ENCODE measurements at regions not wholly inside any gene's neighbourhood (a gene's known extent, or its start where the extent isn't known, plus 50 kb on each side); places are given as distances from the start of the nearest gene placed in this dataset.
A peak's percentile ranks its signal among the peaks of the same experiment; 100 is the strongest.

- no peaks in the 10 kb centered on the region for H3K36me3 ChIP-seq (ENCODE audit: control insufficient read depth in 2 of 2, insufficient read depth in 2 of 2, low read length in 2 of 2)
- no peak overlapping the region for H3K27ac ChIP-seq (ENCODE audit: low read length)
- no peaks in the 10 kb centered on the region for H3K27me3 ChIP-seq (ENCODE audit: control insufficient read depth in 1 of 2, insufficient read depth in 2 of 2, low read length in 2 of 2)
- H3K9ac ChIP-seq (ENCODE audit: low read length in 2 of 2): no peak overlapping the region
- H3K4me1 ChIP-seq (ENCODE audit: control insufficient read depth, insufficient read depth, low read length): no peaks in the 10 kb centered on the region
- H3K9me3 ChIP-seq (ENCODE audit: control insufficient read depth in 2 of 2, low read length in 2 of 2): no peaks in the 10 kb centered on the region
- H3K4me3 ChIP-seq (ENCODE audit: low read length in 2 of 2): no peak overlapping the region
Measured at GRCh38 chr6:164124986-164125385, 710.5 kb downstream of the QKI start.

GRCh38 chr6:164124473-164124872, 710.0 kb downstream of the QKI start:
- Histone ChIP-seq H3K4me3 (ENCODE audit: low read length in 2 of 2) (no peak overlapping the region), H3K27ac (ENCODE audit: low read length) (no peak overlapping the region), H3K36me3 (ENCODE audit: control insufficient read depth in 2 of 2, insufficient read depth in 2 of 2, low read length in 2 of 2) (no peaks in the 10 kb centered on the region), H3K9ac (ENCODE audit: low read length in 2 of 2) (no peak overlapping the region), H3K9me3 (ENCODE audit: control insufficient read depth in 2 of 2, low read length in 2 of 2) (no peaks in the 10 kb centered on the region), H3K27me3 (ENCODE audit: control insufficient read depth in 1 of 2, insufficient read depth in 2 of 2, low read length in 2 of 2) (no peaks in the 10 kb centered on the region), H3K4me1 (ENCODE audit: control insufficient read depth, insufficient read depth, low read length) (no peaks in the 10 kb centered on the region)

GRCh38 chr6:164122109-164122508, 707.6 kb downstream of the QKI start:
- H3K4me3 ChIP-seq (ENCODE audit: low read length in 2 of 2): no peak overlapping the region
- H3K9me3 ChIP-seq (ENCODE audit: control insufficient read depth in 2 of 2, low read length in 2 of 2): no peaks in the 10 kb centered on the region
- no peaks in the 10 kb centered on the region for H3K27me3 ChIP-seq (ENCODE audit: control insufficient read depth in 1 of 2, insufficient read depth in 2 of 2, low read length in 2 of 2)
- no peak overlapping the region for H3K9ac ChIP-seq (ENCODE audit: low read length in 2 of 2)
- H3K4me1 ChIP-seq (ENCODE audit: control insufficient read depth, insufficient read depth, low read length): no peaks in the 10 kb centered on the region
- no peaks in the 10 kb centered on the region for H3K36me3 ChIP-seq (ENCODE audit: control insufficient read depth in 2 of 2, insufficient read depth in 2 of 2, low read length in 2 of 2)
- H3K27ac ChIP-seq (ENCODE audit: low read length): no peak overlapping the region

GRCh38 chr6:164121527-164121926, 707.0 kb downstream of the QKI start:
- no peaks in the 10 kb centered on the region for H3K4me1 ChIP-seq (ENCODE audit: control insufficient read depth, insufficient read depth, low read length)
- H3K4me3 ChIP-seq (ENCODE audit: low read length in 2 of 2): no peak overlapping the region
- H3K9me3 ChIP-seq (ENCODE audit: control insufficient read depth in 2 of 2, low read length in 2 of 2): no peaks in the 10 kb centered on the region
- no peaks in the 10 kb centered on the region for H3K36me3 ChIP-seq (ENCODE audit: control insufficient read depth in 2 of 2, insufficient read depth in 2 of 2, low read length in 2 of 2)
- H3K27me3 ChIP-seq (ENCODE audit: control insufficient read depth in 1 of 2, insufficient read depth in 2 of 2, low read length in 2 of 2): no peaks in the 10 kb centered on the region
- no peak overlapping the region for H3K27ac ChIP-seq (ENCODE audit: low read length)
- no peak overlapping the region for H3K9ac ChIP-seq (ENCODE audit: low read length in 2 of 2)

GRCh38 chr6:164114651-164115050, 700.1 kb downstream of the QKI start:
- no peaks in the 10 kb centered on the region for H3K27me3 ChIP-seq (ENCODE audit: control insufficient read depth in 1 of 2, insufficient read depth in 2 of 2, low read length in 2 of 2)
- no peaks in the 10 kb centered on the region for H3K4me1 ChIP-seq (ENCODE audit: control insufficient read depth, insufficient read depth, low read length)
- no peak overlapping the region for H3K27ac ChIP-seq (ENCODE audit: low read length)
- H3K36me3 ChIP-seq (ENCODE audit: control insufficient read depth in 2 of 2, insufficient read depth in 2 of 2, low read length in 2 of 2): no peaks in the 10 kb centered on the region
- no peaks in the 10 kb centered on the region for H3K9me3 ChIP-seq (ENCODE audit: control insufficient read depth in 2 of 2, low read length in 2 of 2)
- no peak overlapping the region for H3K9ac ChIP-seq (ENCODE audit: low read length in 2 of 2)
- H3K4me3 ChIP-seq (ENCODE audit: low read length in 2 of 2): no peak overlapping the region

- Histone ChIP-seq H3K4me3 (ENCODE audit: low read length in 2 of 2) (no peak overlapping the region), H3K9me3 (ENCODE audit: control insufficient read depth in 2 of 2, low read length in 2 of 2) (no peaks in the 10 kb centered on the region), H3K27ac (ENCODE audit: low read length) (no peak overlapping the region), H3K36me3 (ENCODE audit: control insufficient read depth in 2 of 2, insufficient read depth in 2 of 2, low read length in 2 of 2) (no peaks in the 10 kb centered on the region), H3K27me3 (ENCODE audit: control insufficient read depth in 1 of 2, insufficient read depth in 2 of 2, low read length in 2 of 2) (no peaks in the 10 kb centered on the region), H3K4me1 (ENCODE audit: control insufficient read depth, insufficient read depth, low read length) (no peaks in the 10 kb centered on the region), H3K9ac (ENCODE audit: low read length in 2 of 2) (no peak overlapping the region)
Measured at GRCh38 chr6:164114051-164114450, 699.5 kb downstream of the QKI start.

GRCh38 chr6:164113637-164114036, 699.1 kb downstream of the QKI start:
- no peak overlapping the region for H3K4me3 ChIP-seq (ENCODE audit: low read length in 2 of 2)
- H3K36me3 ChIP-seq (ENCODE audit: control insufficient read depth in 2 of 2, insufficient read depth in 2 of 2, low read length in 2 of 2): no peaks in the 10 kb centered on the region
- H3K9me3 ChIP-seq (ENCODE audit: control insufficient read depth in 2 of 2, low read length in 2 of 2): no peaks in the 10 kb centered on the region
- H3K27ac ChIP-seq (ENCODE audit: low read length): no peak overlapping the region
- H3K27me3 ChIP-seq (ENCODE audit: control insufficient read depth in 1 of 2, insufficient read depth in 2 of 2, low read length in 2 of 2): no peaks in the 10 kb centered on the region
- H3K4me1 ChIP-seq (ENCODE audit: control insufficient read depth, insufficient read depth, low read length): no peaks in the 10 kb centered on the region
- H3K9ac ChIP-seq (ENCODE audit: low read length in 2 of 2): no peak overlapping the region

- no peaks in the 10 kb centered on the region for H3K36me3 ChIP-seq (ENCODE audit: control insufficient read depth in 2 of 2, insufficient read depth in 2 of 2, low read length in 2 of 2)
- H3K4me1 ChIP-seq (ENCODE audit: control insufficient read depth, insufficient read depth, low read length): no peaks in the 10 kb centered on the region
- peak overlapping the region; percentile 19 to 40 for H3K4me3 ChIP-seq (ENCODE audit: low read length in 2 of 2)
- no peak overlapping the region for H3K9ac ChIP-seq (ENCODE audit: low read length in 2 of 2)
- no peaks in the 10 kb centered on the region for H3K27me3 ChIP-seq (ENCODE audit: control insufficient read depth in 1 of 2, insufficient read depth in 2 of 2, low read length in 2 of 2)
- no peaks in the 10 kb centered on the region for H3K9me3 ChIP-seq (ENCODE audit: control insufficient read depth in 2 of 2, low read length in 2 of 2)
- H3K27ac ChIP-seq (ENCODE audit: low read length): no peak overlapping the region
Measured at GRCh38 chr6:164109770-164110140, 695.2 kb downstream of the QKI start.

- Histone ChIP-seq H3K9me3 (ENCODE audit: control insufficient read depth in 2 of 2, low read length in 2 of 2) (no peaks in the 10 kb centered on the region), H3K4me3 (ENCODE audit: low read length in 2 of 2) (peak overlapping the region; percentile 19 to 40), H3K27me3 (ENCODE audit: control insufficient read depth in 1 of 2, insufficient read depth in 2 of 2, low read length in 2 of 2) (no peaks in the 10 kb centered on the region), H3K27ac (ENCODE audit: low read length) (no peak overlapping the region), H3K4me1 (ENCODE audit: control insufficient read depth, insufficient read depth, low read length) (no peaks in the 10 kb centered on the region), H3K9ac (ENCODE audit: low read length in 2 of 2) (no peak overlapping the region), H3K36me3 (ENCODE audit: control insufficient read depth in 2 of 2, insufficient read depth in 2 of 2, low read length in 2 of 2) (no peaks in the 10 kb centered on the region)
Measured at GRCh38 chr6:164108869-164109769, 694.6 kb downstream of the QKI start.

- Histone ChIP-seq H3K36me3 (ENCODE audit: control insufficient read depth in 2 of 2, insufficient read depth in 2 of 2, low read length in 2 of 2) (no peaks in the 10 kb centered on the region), H3K4me3 (ENCODE audit: low read length in 2 of 2) (no peak overlapping the region), H3K27ac (ENCODE audit: low read length) (no peak overlapping the region)
Measured at GRCh38 chr6:164108092-164108491, 693.6 kb downstream of the QKI start.

GRCh38 chr6:164107297-164107995, 692.9 kb downstream of the QKI start:
- Histone ChIP-seq H3K27me3 (ENCODE audit: control insufficient read depth in 1 of 2, insufficient read depth in 2 of 2, low read length in 2 of 2) (no peaks in the 10 kb centered on the region), H3K27ac (ENCODE audit: low read length) (no peak overlapping the region), H3K9ac (ENCODE audit: low read length in 2 of 2) (no peak overlapping the region), H3K9me3 (ENCODE audit: control insufficient read depth in 2 of 2, low read length in 2 of 2) (no peaks in the 10 kb centered on the region), H3K36me3 (ENCODE audit: control insufficient read depth in 2 of 2, insufficient read depth in 2 of 2, low read length in 2 of 2) (no peaks in the 10 kb centered on the region), H3K4me1 (ENCODE audit: control insufficient read depth, insufficient read depth, low read length) (no peaks in the 10 kb centered on the region), H3K4me3 (ENCODE audit: low read length in 2 of 2) (no peak overlapping the region)

More at GRCh38 chr6:164108092-164108491, 693.6 kb downstream of the QKI start:
- Histone ChIP-seq H3K9me3 (ENCODE audit: control insufficient read depth in 2 of 2, low read length in 2 of 2) (no peaks in the 10 kb centered on the region), H3K9ac (ENCODE audit: low read length in 2 of 2) (no peak overlapping the region), H3K4me1 (ENCODE audit: control insufficient read depth, insufficient read depth, low read length) (no peaks in the 10 kb centered on the region), H3K27me3 (ENCODE audit: control insufficient read depth in 1 of 2, insufficient read depth in 2 of 2, low read length in 2 of 2) (no peaks in the 10 kb centered on the region)

Measured in stomach smooth muscle (tissue), 2 donors.